Astrocyte of the spinal cord (primary cell): ENCODE measurements at regions not wholly inside any gene's neighbourhood (a gene's known extent, or its start where the extent isn't known, plus 50 kb on each side); places are given as distances from the start of the nearest gene placed in this dataset.

Experiments
- DNase-seq: peaks from one replicate; pipeline ENCODE4 v3.0.0; 2011; ENCODE audit warnings: low read depth, low spot score
- H3K4me3 ChIP-seq: 2 replicates; pipeline ENCODE4 v1.5.1; 2011; ENCODE audit warnings: low read depth, mild to moderate bottlenecking, low read length, moderate library complexity
- CTCF ChIP-seq: IDR thresholded peaks from 2 replicates; pipeline ENCODE4 v1.5.1; 2012; ENCODE audit warnings: low read depth, mild to moderate bottlenecking, low read length, inconsistent platforms
- in situ Hi-C: cut with HindIII; loops from 2 replicates; pipeline ENCODE4 v1.10.0; 2017; ENCODE audit warnings: low sequenced_read_pairs

- no peak overlapping the region for H3K4me3 ChIP-seq
- no peak for TF ChIP-seq CTCF
- no peak for DNase-seq
- in situ Hi-C loops = no loop called here
Observed at GRCh38 chr10:123551259-123551658, 114.9 kb upstream of the GPR26 start.

- no peak for DNase-seq
- in situ Hi-C loops = no loop called here
- no peak overlapping the region for H3K4me3 ChIP-seq
- no peak for TF ChIP-seq CTCF
Observed at GRCh38 chr10:123552760-123553554, 113.2 kb upstream of the GPR26 start.

DNA sequence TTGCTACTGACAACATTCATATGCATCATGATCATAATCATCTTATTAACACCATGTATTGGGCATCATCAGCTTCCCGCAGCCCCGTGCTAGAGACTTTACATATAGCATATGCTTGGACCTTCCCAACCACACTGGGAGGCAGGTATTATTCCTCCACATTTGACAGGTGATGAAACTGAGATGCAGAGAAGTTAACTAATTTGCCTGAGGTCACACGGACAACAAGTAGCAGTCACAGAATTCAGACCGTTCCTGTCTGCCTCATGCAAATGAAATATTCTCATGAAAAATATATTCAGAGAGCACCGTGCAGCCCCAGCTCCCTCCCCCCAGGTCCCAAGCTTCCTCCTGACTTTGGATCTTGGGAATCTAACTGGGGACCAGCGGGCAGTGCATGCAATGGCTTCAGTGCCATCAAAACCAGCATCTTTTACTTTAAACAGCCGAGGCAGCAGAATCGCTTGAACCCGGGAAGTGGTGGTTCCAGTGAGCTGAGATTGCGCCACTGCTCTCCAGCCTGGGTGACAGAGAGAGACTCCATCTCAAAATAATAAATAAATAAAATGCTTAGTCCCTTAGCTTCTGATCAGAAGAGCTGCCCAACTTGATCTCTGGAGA, 112.2 kb upstream of the GPR26 start:
- in situ Hi-C loops = no loop called here
- no peak for TF ChIP-seq CTCF
- no peak for DNase-seq
- H3K4me3 ChIP-seq = no peak overlapping the region

DNA sequence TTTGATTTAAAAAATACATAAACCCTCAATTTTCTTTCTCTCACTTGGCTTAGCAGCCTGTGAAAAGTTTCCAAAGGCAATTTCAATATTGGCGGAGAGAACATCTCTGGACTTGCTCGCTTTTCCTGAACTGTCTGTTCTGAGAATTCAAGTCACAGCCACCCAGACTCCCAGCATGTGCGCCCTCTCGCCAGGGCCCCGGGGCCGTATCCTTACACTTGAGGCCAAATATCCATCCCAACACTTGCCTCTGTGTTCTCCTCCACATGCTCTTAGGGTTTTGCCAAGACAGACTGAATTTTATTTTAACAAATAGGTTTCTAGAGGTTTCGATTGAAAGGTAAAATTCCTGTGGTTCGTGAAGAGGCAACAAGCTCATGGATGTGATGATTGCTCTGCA, 111.5 kb upstream of the GPR26 start:
- no peak overlapping the region for H3K4me3 ChIP-seq
- DNase-seq = no peak
- no peak for TF ChIP-seq CTCF
- in situ Hi-C loops = no loop called here

DNA sequence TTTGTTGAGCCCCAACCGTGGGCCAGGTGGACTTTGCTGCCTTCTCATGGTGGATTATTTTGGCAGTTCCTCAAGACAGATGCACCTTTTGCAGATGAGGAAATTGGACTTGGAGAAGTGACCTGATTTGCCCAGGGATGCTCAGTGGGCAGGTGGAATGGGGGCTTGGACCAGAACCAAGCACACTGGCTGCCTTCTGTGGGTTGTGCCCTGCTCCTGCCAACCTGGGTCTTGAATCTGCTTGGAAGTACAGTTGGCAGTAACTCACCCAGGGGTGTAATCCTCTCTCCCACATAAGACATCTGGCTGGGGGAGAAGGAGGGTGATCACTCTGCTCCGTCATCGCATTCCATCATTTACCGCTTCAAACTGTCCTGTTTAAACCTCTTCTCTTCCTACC, 110.5 kb upstream of the GPR26 start:
- no peak for TF ChIP-seq CTCF
- DNase-seq = no peak

GRCh38 chr10:123556049-123556448, 110.1 kb upstream of the GPR26 start:
- in situ Hi-C loops = no loop called here
- TF ChIP-seq CTCF = no peak
- H3K4me3 ChIP-seq = no peak overlapping the region
- DNase-seq = no peak

More for the DNA sequence above, 110.5 kb upstream of the GPR26 start:
- no peak overlapping the region for H3K4me3 ChIP-seq
- in situ Hi-C loops = no loop called here
